NT2/D1 (cell line): ENCODE measurements at regions not wholly inside any gene's neighbourhood (a gene's known extent, or its start where the extent isn't known, plus 50 kb on each side); places are given as distances from the start of the nearest gene placed in this dataset.

Experiments used
- SUZ12 ChIP-seq: IDR thresholded peaks from 2 replicates; pipeline ENCODE4 v1.6.1; 2011; ENCODE audit not compliant: insufficient read length, insufficient read depth; ENCODE audit errors: extremely low read depth
- YY1 ChIP-seq: IDR thresholded peaks from 2 replicates; pipeline ENCODE4 v1.6.1; 2011; ENCODE audit not compliant: insufficient read length, insufficient read depth
- ZNF274 ChIP-seq: IDR thresholded peaks from 2 replicates; pipeline ENCODE4 v1.6.1; 2011; ENCODE audit warnings: mild to moderate bottlenecking, low read depth, low read length

GRCh38 chr14:89096946-89097345 lies 272.5 kb downstream of the TTC8 start:
- no peak for TF ChIP-seq YY1
- TF ChIP-seq ZNF274 = no peak
- TF ChIP-seq SUZ12 = no peak
